WTC11 (cell line): ENCODE measurements at regions not wholly inside any gene's neighbourhood (a gene's known extent, or its start where the extent isn't known, plus 50 kb on each side); places are given as distances from the start of the nearest gene placed in this dataset.

Experiments
- FOXJ3 ChIP-seq: sonication (generic); formaldehyde crosslinking; IDR thresholded peaks from 2 replicates; pipeline ENCODE4 v1.9.0; 2021; ENCODE audit warnings: missing genetic modification reagents, mild to moderate bottlenecking, borderline replicate concordance
- NR3C1 ChIP-seq: sonication (generic); formaldehyde crosslinking; conservative IDR thresholded peaks from 2 replicates; pipeline ENCODE4 v1.8.1; 2023; ENCODE audit warnings: low read depth, mild to moderate bottlenecking, missing genetic modification reagents
- SP1 ChIP-seq: sonication (generic); formaldehyde crosslinking; conservative IDR thresholded peaks from 2 replicates; pipeline ENCODE4 v1.8.1; 2022; ENCODE audit warnings: missing genetic modification reagents
- TF ChIP-seq, protein P1 (sequence below): sonication (generic); formaldehyde crosslinking; IDR thresholded peaks from 2 replicates; pipeline ENCODE4 v1.8.1; 2022; ENCODE audit warnings: low read depth, missing genetic modification reagents, borderline replicate concordance

DNA sequence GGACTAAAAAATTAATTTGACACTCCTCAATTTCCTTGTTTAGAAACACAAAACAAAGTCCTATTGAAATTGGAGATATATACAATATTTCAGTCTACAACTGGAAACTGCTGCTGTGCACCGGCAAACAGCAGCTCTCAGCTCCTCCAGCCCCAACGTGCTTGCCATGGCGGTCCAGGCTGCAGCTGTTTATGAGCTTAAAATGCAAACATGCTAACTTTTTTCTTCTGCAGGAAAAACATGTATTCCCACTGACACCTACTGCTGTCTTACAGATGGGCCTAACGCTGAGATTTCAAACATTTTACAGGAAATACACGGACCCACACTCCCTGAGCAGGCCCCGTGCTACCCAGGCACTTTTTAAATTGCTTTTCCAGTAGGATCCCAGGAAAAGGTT is 195.5 kb downstream of the BCL11A start:
- TF ChIP-seq SP1 (CRISPR knock-in tag) = no peak
- TF ChIP-seq, protein P1, sequence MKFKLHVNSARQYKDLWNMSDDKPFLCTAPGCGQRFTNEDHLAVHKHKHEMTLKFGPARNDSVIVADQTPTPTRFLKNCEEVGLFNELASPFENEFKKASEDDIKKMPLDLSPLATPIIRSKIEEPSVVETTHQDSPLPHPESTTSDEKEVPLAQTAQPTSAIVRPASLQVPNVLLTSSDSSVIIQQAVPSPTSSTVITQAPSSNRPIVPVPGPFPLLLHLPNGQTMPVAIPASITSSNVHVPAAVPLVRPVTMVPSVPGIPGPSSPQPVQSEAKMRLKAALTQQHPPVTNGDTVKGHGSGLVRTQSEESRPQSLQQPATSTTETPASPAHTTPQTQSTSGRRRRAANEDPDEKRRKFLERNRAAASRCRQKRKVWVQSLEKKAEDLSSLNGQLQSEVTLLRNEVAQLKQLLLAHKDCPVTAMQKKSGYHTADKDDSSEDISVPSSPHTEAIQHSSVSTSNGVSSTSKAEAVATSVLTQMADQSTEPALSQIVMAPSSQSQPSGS = no peak
- TF ChIP-seq NR3C1 = no peak
- no peak for TF ChIP-seq FOXJ3 (CRISPR knock-in tag)
